ENCODE measurements at regions not wholly inside any gene's neighbourhood (a gene's known extent, or its start where the extent isn't known, plus 50 kb on each side); places are given as distances from the start of the nearest gene placed in this dataset.
A peak's percentile ranks its signal among the peaks of the same experiment; 100 is the strongest.

DNA sequence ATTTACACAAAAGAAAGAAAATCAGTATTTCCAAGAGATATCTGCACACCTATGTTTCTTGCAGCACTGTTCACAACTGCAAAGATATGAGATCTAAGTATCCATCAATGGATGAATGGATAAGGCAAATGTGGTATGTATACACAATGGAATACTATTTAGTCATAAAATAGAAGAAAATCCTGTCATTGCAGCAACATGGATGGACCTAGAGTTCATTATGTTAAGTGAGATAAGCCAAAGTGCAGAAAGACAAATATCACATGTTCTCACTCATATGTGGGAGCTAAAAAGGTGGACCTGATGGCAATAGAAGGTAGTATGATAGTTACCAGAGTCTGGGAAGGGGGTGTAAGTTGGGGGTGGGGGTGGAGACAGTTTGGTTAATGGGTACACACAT is 1171.6 kb downstream of the SORCS1 start:
- DNase-seq (ENCODE audit: low read depth in 2 of 3, low spot score in 2 of 3) = no peak

DNA sequence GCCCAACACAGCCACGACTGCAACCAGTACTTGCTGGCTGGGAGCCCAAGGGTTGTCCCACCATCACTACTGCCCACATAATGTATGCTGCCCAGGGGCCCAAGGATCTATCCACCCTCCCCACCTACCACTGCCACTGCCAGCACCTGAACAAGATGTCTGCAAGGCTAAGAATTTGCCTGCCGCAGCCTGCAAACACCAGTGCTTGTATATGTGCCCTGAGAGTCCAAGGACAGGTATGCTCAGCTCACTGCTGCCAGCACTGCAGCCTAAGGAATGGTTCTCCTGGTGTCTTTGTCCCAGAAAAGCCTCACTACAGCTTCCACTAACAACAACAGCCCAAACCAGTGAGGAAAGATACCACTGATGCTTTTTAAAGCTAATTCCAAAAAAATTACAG is 1174.0 kb downstream of the SORCS1 start:
- no peak for DNase-seq (ENCODE audit: low read depth in 2 of 3, low spot score in 2 of 3)

DNA sequence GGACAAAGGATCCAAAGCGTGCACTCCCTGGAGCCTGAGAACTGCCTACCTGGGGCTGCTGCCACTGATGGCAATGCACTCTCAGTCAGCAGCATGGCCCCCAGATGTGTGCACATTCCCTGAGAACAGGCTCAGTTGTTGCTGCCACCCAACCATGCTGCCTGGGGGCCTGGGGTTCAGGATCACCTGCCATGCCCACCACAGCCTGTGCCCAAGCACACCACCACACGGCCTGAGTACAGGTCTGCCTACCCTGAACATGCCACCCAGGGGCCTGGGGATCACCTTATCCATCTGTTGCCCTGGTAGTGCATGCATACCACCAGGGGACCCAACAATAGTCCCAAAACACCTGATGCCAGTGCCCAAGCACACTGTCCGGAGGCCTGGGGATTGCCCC is 1174.5 kb downstream of the SORCS1 start:
- no peak for DNase-seq (ENCODE audit: low read depth in 2 of 3, low spot score in 2 of 3)

DNA sequence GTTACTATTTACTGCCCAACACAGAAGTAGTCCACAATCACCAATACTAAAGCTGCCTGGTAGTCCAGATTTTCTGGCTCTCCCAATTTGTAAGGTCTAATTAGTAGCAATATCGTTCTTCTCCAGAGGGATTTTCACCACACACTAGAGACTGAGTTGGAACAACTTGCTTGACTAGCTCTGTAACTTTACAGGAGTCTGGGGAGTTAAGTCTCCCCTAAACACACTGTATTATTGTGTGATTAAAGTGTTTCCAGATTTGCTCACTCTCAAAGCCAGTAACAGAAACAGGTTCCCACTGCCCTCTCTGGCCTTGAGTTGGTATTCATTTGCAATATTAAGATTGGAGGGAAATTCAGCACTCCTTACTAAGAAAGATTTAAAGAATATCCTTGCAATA is 1175.7 kb downstream of the SORCS1 start:
- DNase-seq (ENCODE audit: low read depth in 2 of 3, low spot score in 2 of 3) = no peak

DNA sequence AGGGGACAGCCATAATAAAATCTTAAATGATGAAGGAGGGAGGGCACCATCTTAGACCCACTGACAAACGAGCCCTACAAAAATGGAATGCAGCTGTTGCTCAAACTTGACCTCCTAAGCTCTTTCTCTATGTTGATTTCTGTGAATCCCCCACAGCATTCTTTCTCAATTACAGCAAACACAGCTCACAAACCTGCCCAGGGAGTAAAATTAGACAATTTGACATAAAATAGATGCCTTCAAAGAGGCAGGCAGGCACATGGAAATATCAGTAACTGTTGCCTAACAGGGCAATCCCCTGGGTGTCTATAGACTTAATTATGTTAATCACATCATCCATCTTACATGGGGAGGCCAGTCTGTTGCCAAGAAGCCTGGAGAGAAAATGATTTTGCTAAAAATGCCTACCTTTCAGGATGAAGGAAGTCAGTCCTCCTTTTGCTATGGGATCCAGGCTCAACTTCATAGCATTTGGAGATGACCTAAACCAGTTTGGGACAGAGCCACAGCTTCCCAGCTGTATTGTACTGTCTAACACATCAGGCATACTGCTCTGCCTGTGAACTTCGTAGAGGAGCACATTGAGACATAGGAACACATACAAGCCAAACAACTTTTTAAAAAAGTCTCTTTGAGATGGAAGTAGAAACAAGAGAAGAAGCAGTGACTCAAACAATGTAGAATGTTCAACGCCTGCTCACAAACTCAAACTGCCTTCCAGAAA is 1177.4 kb downstream of the SORCS1 start:
- no peak for DNase-seq (ENCODE audit: low read depth in 2 of 3, low spot score in 2 of 3)

DNA sequence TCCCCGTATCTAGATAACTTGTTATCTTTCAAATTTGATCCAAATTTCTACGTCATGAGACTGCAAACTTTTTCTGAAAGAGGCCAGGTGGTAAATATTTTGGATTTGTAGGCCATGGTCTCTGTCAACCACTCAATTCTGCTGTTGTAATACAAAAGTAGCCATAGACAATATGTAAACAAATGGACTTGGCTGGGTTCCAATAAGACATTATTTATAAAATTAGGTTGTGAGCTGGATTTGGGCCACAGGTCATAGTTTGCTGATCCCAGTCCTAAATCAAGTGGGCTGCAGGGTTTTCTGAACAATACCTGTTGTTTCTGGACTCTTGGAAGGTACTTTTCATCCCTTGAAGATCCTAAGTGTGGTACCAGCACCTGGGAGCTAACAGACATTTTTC is 1178.0 kb downstream of the SORCS1 start:
- DNase-seq (ENCODE audit: low read depth in 2 of 3, low spot score in 2 of 3) = no peak

DNA sequence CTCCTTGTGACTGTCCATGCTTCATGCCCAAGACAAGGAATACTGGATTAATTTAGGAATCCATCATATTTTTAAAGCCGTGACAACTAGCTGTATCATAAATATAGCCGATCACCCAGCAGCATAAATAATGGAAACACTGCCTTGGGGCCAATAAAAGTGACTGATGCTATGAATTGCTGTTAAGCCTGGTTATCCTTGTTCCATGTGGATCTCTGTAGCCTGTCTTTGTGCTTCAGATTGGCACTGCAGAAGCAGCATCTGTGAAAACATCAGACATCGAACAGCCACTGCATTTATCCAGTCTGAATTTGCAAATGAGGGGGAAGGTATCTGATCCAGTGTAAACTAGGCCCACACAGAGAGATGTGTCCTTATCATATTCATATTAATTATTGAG is 1181.8 kb downstream of the SORCS1 start:
- DNase-seq (ENCODE audit: low read depth in 2 of 3, low spot score in 2 of 3) = no peak

DNA sequence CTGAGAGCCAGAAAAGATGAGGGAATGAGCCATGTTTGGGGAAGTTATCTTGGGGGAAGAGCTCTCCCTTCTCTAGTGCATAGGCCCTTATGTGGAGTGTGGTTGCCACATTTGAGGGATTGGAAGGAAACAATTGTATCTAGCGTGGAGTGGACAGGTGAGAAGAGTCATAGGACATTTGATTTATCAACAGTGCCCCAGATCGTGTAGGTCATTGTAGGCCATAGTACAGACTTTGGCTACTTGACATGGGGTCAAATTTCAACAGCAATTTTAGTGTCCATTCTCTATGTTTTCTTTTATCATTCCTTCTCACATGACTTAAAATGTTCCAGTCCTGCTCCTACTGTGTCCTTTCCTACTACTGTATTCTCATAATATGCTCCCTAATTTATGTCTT is 1182.8 kb downstream of the SORCS1 start:
- DNase-seq (ENCODE audit: low read depth in 2 of 3, low spot score in 2 of 3) = no peak

DNA sequence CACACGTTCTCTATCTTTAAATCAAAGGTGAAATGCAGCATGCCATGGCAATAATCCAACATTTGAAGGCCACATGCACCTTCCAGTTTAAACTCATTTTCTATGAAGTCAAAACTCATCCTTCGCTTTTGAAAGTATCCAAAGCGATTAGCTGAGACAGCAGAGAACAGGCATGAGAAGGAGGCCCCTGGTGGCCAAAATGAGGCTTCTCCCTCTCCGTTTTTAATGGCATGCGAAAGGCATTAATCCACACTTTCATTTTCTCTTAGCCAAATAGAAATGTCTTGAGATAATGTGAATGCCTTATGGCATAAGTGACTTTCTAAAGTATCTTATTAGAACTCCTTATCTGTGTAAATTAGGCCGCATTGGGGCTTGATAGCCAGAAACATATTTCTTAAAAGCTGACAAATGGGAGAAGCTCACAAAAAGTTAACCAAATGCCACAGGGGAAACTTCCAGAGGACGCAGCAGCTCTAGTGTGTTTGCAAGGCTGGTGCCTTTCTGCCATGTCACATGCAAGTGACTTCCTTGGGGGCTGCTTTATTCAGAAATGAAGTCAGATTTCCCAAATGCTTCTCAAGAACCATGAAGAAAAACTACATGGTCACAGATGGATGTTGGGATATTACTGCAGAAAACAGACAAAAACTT is 1189.6 kb downstream of the SORCS1 start:
- DNase-seq (ENCODE audit: low read depth in 2 of 3, low spot score in 2 of 3) = peak in 2 of 3 donors; percentile 1 to 52

DNA sequence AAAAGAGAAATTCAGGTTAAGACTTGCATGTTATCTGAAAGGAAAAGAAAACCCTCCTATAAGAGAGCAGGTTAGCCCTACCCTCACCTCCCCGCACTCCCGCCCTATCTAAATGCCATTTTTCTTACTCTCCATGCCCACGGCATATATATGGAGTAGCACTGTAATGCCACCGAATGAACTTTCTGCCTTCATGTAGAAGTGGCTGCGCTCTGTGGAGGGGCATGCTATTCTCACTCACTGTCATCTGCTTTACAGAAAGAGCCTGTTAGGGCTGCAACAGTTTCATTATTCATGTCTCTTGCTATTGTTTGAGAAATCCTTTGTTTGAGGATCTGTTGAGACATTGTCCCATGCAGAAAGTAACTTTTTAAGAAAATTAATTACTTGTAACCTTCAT is 1190.6 kb downstream of the SORCS1 start:
- no peak for DNase-seq (ENCODE audit: low read depth in 2 of 3, low spot score in 2 of 3)

DNA sequence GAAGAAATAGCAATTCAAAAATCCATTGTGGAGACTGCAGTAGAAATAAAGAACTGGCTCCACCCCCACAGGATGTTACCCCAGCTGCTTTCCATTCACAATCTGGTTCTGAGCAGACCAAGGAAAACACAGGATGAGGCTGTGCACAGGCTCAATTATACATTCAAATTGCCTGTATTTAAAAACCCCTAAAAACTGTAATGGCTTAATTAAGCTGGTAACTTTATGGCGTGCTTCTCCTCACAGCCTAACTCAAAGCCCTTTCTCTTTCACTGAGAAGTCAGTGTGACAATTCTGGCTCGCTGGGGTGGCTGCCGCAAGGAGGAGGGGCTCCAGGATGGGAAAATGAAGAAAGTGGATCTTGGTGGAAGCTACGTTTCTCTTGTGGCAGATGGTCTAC is 1191.1 kb downstream of the SORCS1 start:
- DNase-seq (ENCODE audit: low read depth in 2 of 3, low spot score in 2 of 3) = no peak

DNA sequence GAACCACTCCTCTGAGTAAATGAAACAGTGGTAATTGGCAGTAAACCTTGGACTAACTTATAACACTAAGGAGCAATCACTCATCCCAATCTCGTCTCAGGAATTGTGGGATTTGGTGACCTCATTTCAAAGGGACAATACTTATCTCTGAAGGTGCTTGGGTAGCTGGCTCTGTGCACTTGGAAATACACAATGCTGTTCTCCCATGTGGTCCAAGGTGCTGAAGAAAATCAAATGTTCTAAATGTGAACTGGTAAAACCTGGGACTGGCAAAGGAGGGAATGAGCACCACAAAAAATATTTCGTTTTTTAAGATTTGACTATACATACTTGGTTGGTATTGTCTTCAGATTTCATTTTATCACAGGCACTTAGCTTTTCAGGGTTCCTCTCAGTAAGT is 1193.0 kb downstream of the SORCS1 start:
- no peak for DNase-seq (ENCODE audit: low read depth in 2 of 3, low spot score in 2 of 3)

DNA sequence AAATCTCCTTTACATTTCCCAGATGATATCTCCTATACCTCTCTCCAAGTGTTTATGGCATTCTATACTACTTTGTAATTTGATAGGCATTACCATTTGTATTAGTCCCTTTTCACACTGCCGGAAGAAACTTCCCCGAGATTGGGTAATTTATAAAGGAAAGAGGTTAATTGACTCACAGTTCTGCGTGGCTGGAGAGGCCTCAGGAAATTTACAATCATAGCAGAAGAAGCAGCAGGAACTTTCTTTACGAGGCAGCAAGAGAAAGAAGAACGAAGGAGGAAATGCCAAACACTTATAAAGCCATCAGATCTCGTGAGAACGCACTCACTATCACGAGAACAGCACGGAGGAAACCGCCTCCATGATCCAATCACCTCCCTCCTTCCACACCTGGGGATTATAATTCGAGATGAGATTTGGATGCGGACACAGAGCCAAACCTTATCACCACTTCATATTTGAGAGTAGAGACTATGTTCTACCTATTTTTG is 1194.6 kb downstream of the SORCS1 start:
- no peak for DNase-seq (ENCODE audit: low read depth in 2 of 3, low spot score in 2 of 3)

DNA sequence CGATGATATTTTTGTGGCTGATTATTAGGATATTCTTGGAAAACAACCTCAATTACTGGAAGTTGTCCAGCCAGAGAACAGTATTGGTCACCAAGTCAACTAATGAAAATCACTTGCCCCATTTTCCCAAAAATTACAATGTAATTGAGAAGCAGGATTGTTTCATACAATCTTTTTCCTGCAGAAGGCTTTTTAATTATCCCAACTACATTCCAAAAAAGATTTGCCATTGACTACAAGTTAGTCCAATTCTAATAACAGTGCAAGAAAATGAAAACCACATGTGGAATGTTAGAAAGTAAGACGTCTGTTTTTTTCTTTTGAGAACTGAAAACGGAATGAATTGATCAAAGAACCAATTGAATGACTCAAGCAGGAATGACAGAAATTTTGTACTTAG is 1195.8 kb downstream of the SORCS1 start:
- DNase-seq (ENCODE audit: low read depth in 2 of 3, low spot score in 2 of 3) = no peak

DNA sequence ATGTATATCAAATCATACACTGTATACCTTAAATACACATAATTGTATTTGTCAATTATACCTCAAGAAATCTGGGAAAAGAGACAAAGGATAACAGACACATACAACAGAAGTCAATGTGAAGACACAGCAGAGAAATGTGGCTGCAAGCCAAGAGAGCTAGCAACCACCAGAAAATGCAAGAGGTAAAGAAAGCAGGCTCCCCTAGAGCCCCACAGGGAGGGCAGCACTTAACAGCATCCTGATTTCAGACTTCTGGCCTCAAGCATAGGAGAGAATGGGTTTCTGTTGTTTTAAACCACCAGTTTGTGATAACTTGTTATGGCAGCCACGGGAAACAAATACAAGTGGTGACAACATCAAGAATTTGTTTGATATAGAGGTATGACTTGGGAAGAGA is 1197.2 kb downstream of the SORCS1 start:
- no peak for DNase-seq (ENCODE audit: low read depth in 2 of 3, low spot score in 2 of 3)

DNA sequence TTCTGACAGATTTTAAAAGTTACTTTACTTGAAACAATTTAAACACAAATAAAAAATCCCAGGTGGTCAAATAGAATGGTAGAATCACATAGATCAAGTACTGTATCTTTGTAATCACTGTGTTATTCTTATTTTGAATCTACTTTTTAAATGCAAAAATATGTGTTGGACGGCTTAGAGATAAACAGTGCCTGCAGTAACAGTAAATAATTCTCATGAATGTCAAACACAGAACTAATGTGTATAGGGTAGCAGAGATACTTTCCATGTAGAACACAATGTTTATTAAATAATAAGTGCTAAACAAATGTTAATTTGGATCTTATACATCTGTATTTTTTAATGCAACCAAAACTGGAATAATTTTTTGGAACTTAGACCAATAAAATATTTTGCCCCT is 1199.4 kb downstream of the SORCS1 start:
- no peak for DNase-seq (ENCODE audit: low read depth in 2 of 3, low spot score in 2 of 3)

DNA sequence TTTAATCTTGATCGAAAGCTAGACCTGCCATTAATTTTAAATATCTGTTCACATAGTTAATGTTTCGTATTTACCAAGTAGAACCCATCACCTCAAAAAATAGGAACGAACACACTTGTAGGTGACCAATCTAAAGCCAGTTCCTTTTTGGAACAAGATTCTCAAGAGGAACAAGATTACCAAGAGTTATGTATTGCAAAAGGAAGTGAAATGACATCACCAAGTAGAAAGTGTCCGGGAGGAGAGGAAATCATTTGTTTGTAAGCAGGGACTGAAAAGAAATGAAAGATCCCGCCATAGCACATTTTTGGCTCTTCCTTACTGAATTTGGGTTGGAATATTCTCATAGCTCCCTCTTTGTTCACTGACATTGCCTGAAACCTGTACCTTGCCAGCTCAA is 1200.5 kb downstream of the SORCS1 start:
- no peak for DNase-seq (ENCODE audit: low read depth in 2 of 3, low spot score in 2 of 3)

DNA sequence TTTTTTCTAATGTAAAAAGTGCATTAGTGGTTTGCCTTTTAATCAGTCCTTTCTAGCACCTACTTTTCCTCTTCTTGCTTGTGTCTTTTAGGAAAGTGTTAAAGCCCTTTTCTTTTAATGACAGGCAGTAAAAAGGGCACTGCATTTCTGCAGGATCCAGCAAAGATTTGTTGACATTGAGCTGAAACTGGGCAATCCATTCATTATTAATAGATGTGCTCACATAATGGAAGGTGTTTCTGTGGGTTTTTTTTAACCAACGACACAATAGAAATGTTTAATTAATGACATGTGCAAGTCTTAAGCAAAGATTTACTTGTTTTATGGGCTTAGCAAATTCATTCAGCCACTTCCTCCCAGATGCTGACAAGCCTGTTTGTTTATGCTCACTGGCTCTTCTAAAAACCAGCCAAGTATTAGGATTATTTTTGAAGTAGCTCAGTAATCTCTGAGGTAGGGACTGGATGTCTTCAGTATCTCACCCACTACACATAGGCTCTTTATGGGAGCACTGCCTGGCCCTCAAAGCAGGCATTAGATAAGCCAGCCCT is 1201.1 kb downstream of the SORCS1 start:
- DNase-seq (ENCODE audit: low read depth in 2 of 3, low spot score in 2 of 3) = no peak

DNA sequence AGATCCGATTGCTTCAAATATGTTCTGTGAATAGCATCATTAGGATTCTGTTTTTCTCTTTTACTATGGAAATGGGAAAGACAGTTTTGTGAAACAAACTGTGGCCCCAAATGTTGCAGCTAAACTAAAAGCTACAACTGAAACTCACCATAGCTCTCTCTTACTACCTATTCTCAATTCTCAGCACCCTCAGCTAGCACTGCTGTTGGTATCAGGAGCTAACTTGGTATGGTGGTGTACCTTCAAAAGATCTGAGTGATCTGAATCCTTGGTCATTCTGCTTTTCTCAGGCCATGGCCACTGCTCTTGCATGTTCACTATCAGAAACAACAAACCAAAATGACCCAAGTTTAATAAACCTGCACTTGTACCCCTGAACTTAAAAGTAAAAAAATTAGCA is 1208.0 kb downstream of the SORCS1 start:
- no peak for DNase-seq (ENCODE audit: low read depth in 2 of 3, low spot score in 2 of 3)

DNA sequence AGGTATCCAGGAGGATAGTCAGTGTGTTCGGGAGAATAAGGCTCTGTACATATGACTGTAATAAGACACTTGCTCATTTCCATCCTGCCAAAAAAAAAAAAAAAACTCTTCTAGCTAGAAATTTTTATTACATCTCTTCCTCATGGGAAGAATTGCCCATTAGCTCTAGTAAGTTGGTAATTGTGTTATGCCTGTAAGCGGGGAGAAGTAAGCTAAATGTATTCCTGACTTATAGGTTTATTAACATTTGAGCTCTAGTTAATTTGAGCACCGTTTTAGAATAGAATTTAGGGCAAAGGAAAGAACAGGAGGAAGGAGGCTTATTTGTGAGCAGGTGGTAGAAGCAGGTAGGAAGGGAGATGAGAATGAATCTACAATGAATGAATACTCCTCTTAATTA is 1210.6 kb downstream of the SORCS1 start:
- no peak for DNase-seq (ENCODE audit: low read depth in 2 of 3, low spot score in 2 of 3)

DNA sequence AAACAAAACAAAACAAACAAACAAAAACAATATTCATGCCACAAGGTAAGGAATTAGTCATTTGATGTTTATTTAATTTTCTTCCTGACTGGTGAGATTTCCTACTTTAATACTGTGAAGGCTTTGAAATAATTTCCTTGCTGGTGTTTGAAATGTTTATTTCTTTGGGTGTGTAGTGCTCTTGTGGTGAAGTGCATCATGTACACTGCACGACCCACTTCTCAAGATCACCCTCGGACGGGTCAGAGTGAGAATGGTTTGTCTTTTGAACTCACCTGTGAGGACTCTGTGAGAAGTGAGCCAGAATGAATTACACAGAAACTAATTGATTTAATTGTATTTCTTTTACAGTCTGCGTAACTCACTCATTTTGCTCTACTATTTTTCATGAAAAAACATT is 1211.5 kb downstream of the SORCS1 start:
- no peak for DNase-seq (ENCODE audit: low read depth in 2 of 3, low spot score in 2 of 3)

DNA sequence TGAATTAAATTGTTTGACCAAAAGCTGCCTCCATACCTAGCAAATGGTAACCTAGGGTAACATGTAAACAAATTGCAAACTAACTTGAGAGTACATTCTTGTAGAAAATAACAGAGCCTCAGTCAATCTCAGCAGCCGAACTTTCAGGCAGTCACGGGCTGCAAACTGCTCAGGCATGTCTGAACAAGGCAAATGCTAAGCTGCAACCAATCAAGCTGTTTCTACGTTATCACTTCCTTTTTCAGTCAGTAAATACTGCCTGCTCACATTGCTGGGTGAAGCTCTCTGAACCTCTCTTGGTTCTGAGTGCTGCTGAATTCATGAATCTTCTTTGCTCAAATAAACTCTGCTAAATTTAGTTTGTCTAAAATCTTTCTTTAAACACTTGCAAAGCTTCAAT is 1212.4 kb downstream of the SORCS1 start:
- DNase-seq (ENCODE audit: low read depth in 2 of 3, low spot score in 2 of 3) = peak in 2 of 3 donors; percentile 5 to 33
